ENCODE measurements at regions not wholly inside any gene's neighbourhood (a gene's known extent, or its start where the extent isn't known, plus 50 kb on each side); places are given as distances from the start of the nearest gene placed in this dataset.

- peaks cover 53% of the 10 kb centered on the region for H3K36me3 Mint-ChIP-seq
- no peak overlapping the region for H3K27ac Mint-ChIP-seq
- H3K27me3 Mint-ChIP-seq (ENCODE audit: low read depth), result peaks cover 10% of the 10 kb centered on the region
- ChIA-PET POLR2A (no interaction called here), CTCF (no interaction called here)
- ATAC-seq (no peak), DNase-seq (ENCODE audit: low spot score) (no peak)
- no peak for TF ChIP-seq ATF1 (CRISPR knock-in tag; IDR thresholded peaks at IDR 0.05)
- no peak for TF ChIP-seq ETV6 (CRISPR knock-in tag; IDR thresholded peaks at IDR 0.05)
- TF ChIP-seq OVOL2 (CRISPR knock-in tag; IDR thresholded peaks at IDR 0.05; ENCODE audit: borderline replicate concordance), result no peak
- TF ChIP-seq FOXP1 (CRISPR knock-in tag; IDR thresholded peaks at IDR 0.05; ENCODE audit: borderline replicate concordance), result no peak
- TF ChIP-seq, protein P1, sequence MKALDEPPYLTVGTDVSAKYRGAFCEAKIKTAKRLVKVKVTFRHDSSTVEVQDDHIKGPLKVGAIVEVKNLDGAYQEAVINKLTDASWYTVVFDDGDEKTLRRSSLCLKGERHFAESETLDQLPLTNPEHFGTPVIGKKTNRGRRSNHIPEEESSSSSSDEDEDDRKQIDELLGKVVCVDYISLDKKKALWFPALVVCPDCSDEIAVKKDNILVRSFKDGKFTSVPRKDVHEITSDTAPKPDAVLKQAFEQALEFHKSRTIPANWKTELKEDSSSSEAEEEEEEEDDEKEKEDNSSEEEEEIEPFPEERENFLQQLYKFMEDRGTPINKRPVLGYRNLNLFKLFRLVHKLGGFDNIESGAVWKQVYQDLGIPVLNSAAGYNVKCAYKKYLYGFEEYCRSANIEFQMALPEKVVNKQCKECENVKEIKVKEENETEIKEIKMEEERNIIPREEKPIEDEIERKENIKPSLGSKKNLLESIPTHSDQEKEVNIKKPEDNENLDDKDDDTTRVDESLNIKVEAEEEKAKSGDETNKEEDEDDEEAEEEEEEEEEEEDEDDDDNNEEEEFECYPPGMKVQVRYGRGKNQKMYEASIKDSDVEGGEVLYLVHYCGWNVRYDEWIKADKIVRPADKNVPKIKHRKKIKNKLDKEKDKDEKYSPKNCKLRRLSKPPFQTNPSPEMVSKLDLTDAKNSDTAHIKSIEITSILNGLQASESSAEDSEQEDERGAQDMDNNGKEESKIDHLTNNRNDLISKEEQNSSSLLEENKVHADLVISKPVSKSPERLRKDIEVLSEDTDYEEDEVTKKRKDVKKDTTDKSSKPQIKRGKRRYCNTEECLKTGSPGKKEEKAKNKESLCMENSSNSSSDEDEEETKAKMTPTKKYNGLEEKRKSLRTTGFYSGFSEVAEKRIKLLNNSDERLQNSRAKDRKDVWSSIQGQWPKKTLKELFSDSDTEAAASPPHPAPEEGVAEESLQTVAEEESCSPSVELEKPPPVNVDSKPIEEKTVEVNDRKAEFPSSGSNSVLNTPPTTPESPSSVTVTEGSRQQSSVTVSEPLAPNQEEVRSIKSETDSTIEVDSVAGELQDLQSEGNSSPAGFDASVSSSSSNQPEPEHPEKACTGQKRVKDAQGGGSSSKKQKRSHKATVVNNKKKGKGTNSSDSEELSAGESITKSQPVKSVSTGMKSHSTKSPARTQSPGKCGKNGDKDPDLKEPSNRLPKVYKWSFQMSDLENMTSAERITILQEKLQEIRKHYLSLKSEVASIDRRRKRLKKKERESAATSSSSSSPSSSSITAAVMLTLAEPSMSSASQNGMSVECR (CRISPR knock-in tag; IDR thresholded peaks at IDR 0.05; ENCODE audit: borderline replicate concordance), result no peak
- TF ChIP-seq HMGXB4 (CRISPR knock-in tag; IDR thresholded peaks at IDR 0.05), result no peak
- TF ChIP-seq TEAD1 (CRISPR knock-in tag; IDR thresholded peaks at IDR 0.05), result no peak
- TF ChIP-seq, protein P2, sequence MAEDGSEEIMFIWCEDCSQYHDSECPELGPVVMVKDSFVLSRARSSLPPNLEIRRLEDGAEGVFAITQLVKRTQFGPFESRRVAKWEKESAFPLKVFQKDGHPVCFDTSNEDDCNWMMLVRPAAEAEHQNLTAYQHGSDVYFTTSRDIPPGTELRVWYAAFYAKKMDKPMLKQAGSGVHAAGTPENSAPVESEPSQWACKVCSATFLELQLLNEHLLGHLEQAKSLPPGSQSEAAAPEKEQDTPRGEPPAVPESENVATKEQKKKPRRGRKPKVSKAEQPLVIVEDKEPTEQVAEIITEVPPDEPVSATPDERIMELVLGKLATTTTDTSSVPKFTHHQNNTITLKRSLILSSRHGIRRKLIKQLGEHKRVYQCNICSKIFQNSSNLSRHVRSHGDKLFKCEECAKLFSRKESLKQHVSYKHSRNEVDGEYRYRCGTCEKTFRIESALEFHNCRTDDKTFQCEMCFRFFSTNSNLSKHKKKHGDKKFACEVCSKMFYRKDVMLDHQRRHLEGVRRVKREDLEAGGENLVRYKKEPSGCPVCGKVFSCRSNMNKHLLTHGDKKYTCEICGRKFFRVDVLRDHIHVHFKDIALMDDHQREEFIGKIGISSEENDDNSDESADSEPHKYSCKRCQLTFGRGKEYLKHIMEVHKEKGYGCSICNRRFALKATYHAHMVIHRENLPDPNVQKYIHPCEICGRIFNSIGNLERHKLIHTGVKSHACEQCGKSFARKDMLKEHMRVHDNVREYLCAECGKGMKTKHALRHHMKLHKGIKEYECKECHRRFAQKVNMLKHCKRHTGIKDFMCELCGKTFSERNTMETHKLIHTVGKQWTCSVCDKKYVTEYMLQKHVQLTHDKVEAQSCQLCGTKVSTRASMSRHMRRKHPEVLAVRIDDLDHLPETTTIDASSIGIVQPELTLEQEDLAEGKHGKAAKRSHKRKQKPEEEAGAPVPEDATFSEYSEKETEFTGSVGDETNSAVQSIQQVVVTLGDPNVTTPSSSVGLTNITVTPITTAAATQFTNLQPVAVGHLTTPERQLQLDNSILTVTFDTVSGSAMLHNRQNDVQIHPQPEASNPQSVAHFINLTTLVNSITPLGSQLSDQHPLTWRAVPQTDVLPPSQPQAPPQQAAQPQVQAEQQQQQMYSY (CRISPR knock-in tag; IDR thresholded peaks at IDR 0.05), result no peak
- TF ChIP-seq ZNF232 (CRISPR knock-in tag; IDR thresholded peaks at IDR 0.05), result no peak
- no peak for TF ChIP-seq ZNF138 (CRISPR knock-in tag; conservative IDR thresholded peaks at IDR 0.05)
- no peak for TF ChIP-seq STAT6 (CRISPR knock-in tag; conservative IDR thresholded peaks at IDR 0.05; ENCODE audit: low read depth)
- no peak for TF ChIP-seq NFE2L1 (CRISPR knock-in tag; IDR thresholded peaks at IDR 0.05)
- TF ChIP-seq, protein P3, sequence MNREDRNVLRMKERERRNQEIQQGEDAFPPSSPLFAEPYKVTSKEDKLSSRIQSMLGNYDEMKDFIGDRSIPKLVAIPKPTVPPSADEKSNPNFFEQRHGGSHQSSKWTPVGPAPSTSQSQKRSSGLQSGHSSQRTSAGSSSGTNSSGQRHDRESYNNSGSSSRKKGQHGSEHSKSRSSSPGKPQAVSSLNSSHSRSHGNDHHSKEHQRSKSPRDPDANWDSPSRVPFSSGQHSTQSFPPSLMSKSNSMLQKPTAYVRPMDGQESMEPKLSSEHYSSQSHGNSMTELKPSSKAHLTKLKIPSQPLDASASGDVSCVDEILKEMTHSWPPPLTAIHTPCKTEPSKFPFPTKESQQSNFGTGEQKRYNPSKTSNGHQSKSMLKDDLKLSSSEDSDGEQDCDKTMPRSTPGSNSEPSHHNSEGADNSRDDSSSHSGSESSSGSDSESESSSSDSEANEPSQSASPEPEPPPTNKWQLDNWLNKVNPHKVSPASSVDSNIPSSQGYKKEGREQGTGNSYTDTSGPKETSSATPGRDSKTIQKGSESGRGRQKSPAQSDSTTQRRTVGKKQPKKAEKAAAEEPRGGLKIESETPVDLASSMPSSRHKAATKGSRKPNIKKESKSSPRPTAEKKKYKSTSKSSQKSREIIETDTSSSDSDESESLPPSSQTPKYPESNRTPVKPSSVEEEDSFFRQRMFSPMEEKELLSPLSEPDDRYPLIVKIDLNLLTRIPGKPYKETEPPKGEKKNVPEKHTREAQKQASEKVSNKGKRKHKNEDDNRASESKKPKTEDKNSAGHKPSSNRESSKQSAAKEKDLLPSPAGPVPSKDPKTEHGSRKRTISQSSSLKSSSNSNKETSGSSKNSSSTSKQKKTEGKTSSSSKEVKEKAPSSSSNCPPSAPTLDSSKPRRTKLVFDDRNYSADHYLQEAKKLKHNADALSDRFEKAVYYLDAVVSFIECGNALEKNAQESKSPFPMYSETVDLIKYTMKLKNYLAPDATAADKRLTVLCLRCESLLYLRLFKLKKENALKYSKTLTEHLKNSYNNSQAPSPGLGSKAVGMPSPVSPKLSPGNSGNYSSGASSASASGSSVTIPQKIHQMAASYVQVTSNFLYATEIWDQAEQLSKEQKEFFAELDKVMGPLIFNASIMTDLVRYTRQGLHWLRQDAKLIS (CRISPR knock-in tag; IDR thresholded peaks at IDR 0.05; ENCODE audit: borderline replicate concordance), result no peak
- TF ChIP-seq IRF2 (CRISPR knock-in tag; IDR thresholded peaks at IDR 0.05; ENCODE audit: borderline replicate concordance, low read depth), result no peak
- H3K9me3 Mint-ChIP-seq, result peaks cover 60% of the 10 kb centered on the region
- H3K4me3 Mint-ChIP-seq, result no peak overlapping the region
- H3K4me1 Mint-ChIP-seq, result peaks cover 30% of the 10 kb centered on the region
These were observed 278.7 kb upstream of the CLNK start for GRCh38 chr4:10963241-10963640.
